ENCODE measurements at regions not wholly inside any gene's neighbourhood (a gene's known extent, or its start where the extent isn't known, plus 50 kb on each side); places are given as distances from the start of the nearest gene placed in this dataset.

DNA sequence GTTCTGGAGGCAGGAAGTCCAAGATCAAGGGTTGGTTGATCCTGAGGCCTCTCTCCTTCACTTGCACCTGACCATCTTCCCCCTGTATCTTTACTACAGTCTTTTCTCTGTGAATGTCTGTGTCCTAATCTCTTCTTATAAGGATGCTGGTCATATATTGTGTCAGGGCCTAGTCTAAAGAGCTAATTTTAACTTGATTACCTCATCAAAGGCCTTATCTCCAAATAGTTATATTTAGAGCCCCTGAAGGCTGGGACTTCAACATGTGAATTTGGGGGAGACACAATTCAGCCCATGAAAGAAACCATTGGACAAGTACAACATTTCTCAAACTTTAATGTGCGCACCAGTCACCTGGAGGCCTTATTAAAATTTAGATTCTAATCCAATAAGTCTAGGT lies 62.8 kb upstream of the DYNLT3 start:
- H2AFZ ChIP-seq (ENCODE audit: low read depth, low read length, severe bottlenecking) = no peak overlapping the region
- H4K20me1 ChIP-seq (ENCODE audit: low read depth, low read length) = no peaks in the 10 kb centered on the region
- TF ChIP-seq, protein P1, sequence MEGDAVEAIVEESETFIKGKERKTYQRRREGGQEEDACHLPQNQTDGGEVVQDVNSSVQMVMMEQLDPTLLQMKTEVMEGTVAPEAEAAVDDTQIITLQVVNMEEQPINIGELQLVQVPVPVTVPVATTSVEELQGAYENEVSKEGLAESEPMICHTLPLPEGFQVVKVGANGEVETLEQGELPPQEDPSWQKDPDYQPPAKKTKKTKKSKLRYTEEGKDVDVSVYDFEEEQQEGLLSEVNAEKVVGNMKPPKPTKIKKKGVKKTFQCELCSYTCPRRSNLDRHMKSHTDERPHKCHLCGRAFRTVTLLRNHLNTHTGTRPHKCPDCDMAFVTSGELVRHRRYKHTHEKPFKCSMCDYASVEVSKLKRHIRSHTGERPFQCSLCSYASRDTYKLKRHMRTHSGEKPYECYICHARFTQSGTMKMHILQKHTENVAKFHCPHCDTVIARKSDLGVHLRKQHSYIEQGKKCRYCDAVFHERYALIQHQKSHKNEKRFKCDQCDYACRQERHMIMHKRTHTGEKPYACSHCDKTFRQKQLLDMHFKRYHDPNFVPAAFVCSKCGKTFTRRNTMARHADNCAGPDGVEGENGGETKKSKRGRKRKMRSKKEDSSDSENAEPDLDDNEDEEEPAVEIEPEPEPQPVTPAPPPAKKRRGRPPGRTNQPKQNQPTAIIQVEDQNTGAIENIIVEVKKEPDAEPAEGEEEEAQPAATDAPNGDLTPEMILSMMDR (IDR thresholded peaks at IDR 0.05; ENCODE audit: insufficient read depth, low read length, poor library complexity, severe bottlenecking) = no peak
- TF ChIP-seq EZH2phosphoT487 (conservative IDR thresholded peaks at IDR 0.05; ENCODE audit: low read length) = no peak
- no peak overlapping the region for H3K27ac ChIP-seq (ENCODE audit: low read depth, low read length)
- H3K36me3 ChIP-seq (ENCODE audit: low read length) = no peaks in the 10 kb centered on the region
- H3K4me2 ChIP-seq (ENCODE audit: low read depth, low read length, poor library complexity, severe bottlenecking) = no peak overlapping the region
- H3K27me3 ChIP-seq (ENCODE audit: low read length) = no peaks in the 10 kb centered on the region
- H3K9me2 ChIP-seq (replicated peaks; ENCODE audit: insufficient read depth, low read length) = no peaks in the 10 kb centered on the region
- no peak overlapping the region for H3K4me3 ChIP-seq (ENCODE audit: insufficient read depth, low read length, poor library complexity, severe bottlenecking)
- no peaks in the 10 kb centered on the region for H3K79me2 ChIP-seq (ENCODE audit: insufficient read depth, low read length)
- no peaks in the 10 kb centered on the region for H3K9me3 ChIP-seq (ENCODE audit: insufficient read depth, low read length)
- no peaks in the 10 kb centered on the region for H3F3A ChIP-seq (ENCODE audit: insufficient read depth)
- no peak overlapping the region for H3K9ac ChIP-seq (ENCODE audit: low read length)

DNA sequence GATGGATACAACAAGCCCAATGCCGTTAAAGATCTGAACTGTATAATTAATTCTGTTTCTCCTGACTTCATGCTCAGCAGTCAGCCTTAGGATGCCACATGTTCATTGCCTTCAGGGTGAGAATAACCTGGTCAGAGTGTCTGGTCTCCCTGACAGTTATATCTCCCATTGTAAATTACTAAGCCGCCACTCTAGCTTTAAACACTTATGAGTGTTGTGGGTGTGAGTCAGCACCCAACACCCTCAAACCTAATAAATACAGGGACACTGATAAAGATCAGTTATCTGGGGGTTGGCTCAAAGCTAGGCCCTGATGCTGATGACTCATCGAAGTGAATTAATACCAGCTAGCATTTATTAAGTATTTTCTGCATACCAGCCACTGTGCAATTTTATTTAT lies 64.9 kb upstream of the DYNLT3 start:
- Histone ChIP-seq H3K27me3 (ENCODE audit: low read length) (no peaks in the 10 kb centered on the region), H2AFZ (ENCODE audit: low read depth, low read length, severe bottlenecking) (no peak overlapping the region), H3K4me3 (ENCODE audit: insufficient read depth, low read length, poor library complexity, severe bottlenecking) (no peak overlapping the region), H3K79me2 (ENCODE audit: insufficient read depth, low read length) (no peaks in the 10 kb centered on the region), H3K9ac (ENCODE audit: low read length) (no peak overlapping the region), H4K20me1 (ENCODE audit: low read depth, low read length) (no peaks in the 10 kb centered on the region), H3K4me2 (ENCODE audit: low read depth, low read length, poor library complexity, severe bottlenecking) (no peak overlapping the region), H3F3A (ENCODE audit: insufficient read depth) (no peaks in the 10 kb centered on the region), H3K9me3 (ENCODE audit: insufficient read depth, low read length) (no peaks in the 10 kb centered on the region), H3K36me3 (ENCODE audit: low read length) (no peaks in the 10 kb centered on the region), H3K27ac (ENCODE audit: low read depth, low read length) (no peak overlapping the region), H3K9me2 (replicated peaks; ENCODE audit: insufficient read depth, low read length) (no peaks in the 10 kb centered on the region)
- no peak for TF ChIP-seq EZH2phosphoT487 (conservative IDR thresholded peaks at IDR 0.05; ENCODE audit: low read length)
- TF ChIP-seq, protein P1 (IDR thresholded peaks at IDR 0.05; ENCODE audit: insufficient read depth, low read length, poor library complexity, severe bottlenecking) = no peak

DNA sequence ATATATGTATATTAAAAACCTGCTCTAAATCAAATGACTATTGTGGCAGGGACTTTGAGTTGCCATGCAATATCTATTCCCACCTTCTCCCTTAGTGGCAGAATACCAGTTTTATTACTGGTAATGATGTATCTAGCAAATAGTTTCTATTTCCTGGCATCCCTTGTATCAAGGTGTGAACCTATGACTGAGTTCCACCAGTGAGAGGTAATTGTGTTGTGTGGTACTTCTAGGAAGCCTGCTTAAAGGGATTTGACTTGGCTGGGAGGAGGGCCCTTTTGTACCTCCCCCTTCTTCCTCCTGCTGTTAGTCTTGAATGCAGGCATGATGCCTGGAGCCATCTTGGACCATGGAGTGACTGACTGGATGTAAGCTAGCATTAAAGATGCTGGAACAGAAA lies 65.4 kb upstream of the DYNLT3 start:
- Histone ChIP-seq H3K79me2 (ENCODE audit: insufficient read depth, low read length) (no peaks in the 10 kb centered on the region), H3K36me3 (ENCODE audit: low read length) (no peaks in the 10 kb centered on the region), H3K27me3 (ENCODE audit: low read length) (no peaks in the 10 kb centered on the region), H3K9me2 (replicated peaks; ENCODE audit: insufficient read depth, low read length) (no peaks in the 10 kb centered on the region), H3K27ac (ENCODE audit: low read depth, low read length) (no peak overlapping the region), H3K4me3 (ENCODE audit: insufficient read depth, low read length, poor library complexity, severe bottlenecking) (no peak overlapping the region), H3K9ac (ENCODE audit: low read length) (no peak overlapping the region), H3K4me2 (ENCODE audit: low read depth, low read length, poor library complexity, severe bottlenecking) (no peak overlapping the region), H3K9me3 (ENCODE audit: insufficient read depth, low read length) (no peaks in the 10 kb centered on the region), H3F3A (ENCODE audit: insufficient read depth) (no peaks in the 10 kb centered on the region), H4K20me1 (ENCODE audit: low read depth, low read length) (no peaks in the 10 kb centered on the region), H2AFZ (ENCODE audit: low read depth, low read length, severe bottlenecking) (no peak overlapping the region)
- TF ChIP-seq, protein P1 (IDR thresholded peaks at IDR 0.05; ENCODE audit: insufficient read depth, low read length, poor library complexity, severe bottlenecking) = no peak
- no peak for TF ChIP-seq EZH2phosphoT487 (conservative IDR thresholded peaks at IDR 0.05; ENCODE audit: low read length)

DNA sequence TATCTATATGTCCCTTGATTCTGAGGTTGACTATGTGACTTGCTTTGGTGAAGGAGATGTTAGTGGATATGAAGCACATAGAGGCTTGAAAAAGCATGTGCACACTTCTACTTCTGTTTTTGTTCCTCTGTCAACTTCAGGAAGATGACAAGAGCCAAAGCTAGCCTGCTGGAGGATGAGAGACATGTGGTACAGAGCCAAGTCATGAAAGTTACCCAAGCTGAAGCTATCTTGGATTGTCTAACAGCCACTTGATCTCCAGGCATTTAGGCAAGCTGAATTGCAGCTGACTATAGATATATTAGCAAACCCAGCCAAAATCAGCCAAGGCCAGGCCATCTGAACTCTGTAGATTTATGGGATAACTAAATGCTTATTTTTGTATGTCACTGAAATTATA lies 70.8 kb upstream of the DYNLT3 start:
- Histone ChIP-seq H3F3A (ENCODE audit: insufficient read depth) (no peaks in the 10 kb centered on the region), H3K4me2 (ENCODE audit: low read depth, low read length, poor library complexity, severe bottlenecking) (no peak overlapping the region), H3K27ac (ENCODE audit: low read depth, low read length) (no peak overlapping the region), H3K36me3 (ENCODE audit: low read length) (no peaks in the 10 kb centered on the region), H3K27me3 (ENCODE audit: low read length) (no peaks in the 10 kb centered on the region), H3K9me3 (ENCODE audit: insufficient read depth, low read length) (no peaks in the 10 kb centered on the region), H3K79me2 (ENCODE audit: insufficient read depth, low read length) (no peaks in the 10 kb centered on the region), H3K9ac (ENCODE audit: low read length) (no peak overlapping the region), H4K20me1 (ENCODE audit: low read depth, low read length) (no peaks in the 10 kb centered on the region), H3K4me3 (ENCODE audit: insufficient read depth, low read length, poor library complexity, severe bottlenecking) (no peak overlapping the region), H3K9me2 (replicated peaks; ENCODE audit: insufficient read depth, low read length) (no peaks in the 10 kb centered on the region), H2AFZ (ENCODE audit: low read depth, low read length, severe bottlenecking) (no peak overlapping the region)
- TF ChIP-seq EZH2phosphoT487 (conservative IDR thresholded peaks at IDR 0.05; ENCODE audit: low read length) = no peak

Measured in SU-DHL-6 (cell line).